Left lung (tissue), 4 donors: ENCODE measurements at regions not wholly inside any gene's neighbourhood (a gene's known extent, or its start where the extent isn't known, plus 50 kb on each side); places are given as distances from the start of the nearest gene placed in this dataset.

ENCODE experiments used
- ATAC-seq: fragments of 200-7000 bp; cut with Tn5 transposase; one replicate; pipeline ENCODE4 v1.9.1; 2020; ENCODE audit warnings: moderate library complexity
- DNase-seq, 4 donors: peaks; one replicate each; pipeline ENCODE4 v3.0.0-alpha.2; 2013 to 2020
- H3K27ac ChIP-seq, 2 donors: fragments of 200-600 bp; sonication (generic) in 1 of 2; one replicate each; pipeline versions ENCODE4 v1.5.0 to v1.8.0; 2020 to 2021
- H3K27me3 ChIP-seq, 2 donors: fragments of 200-600 bp; sonication (generic) in 1 of 2; one replicate each; pipeline versions ENCODE4 v1.5.0 to v1.8.0; 2020 to 2021
- H3K36me3 ChIP-seq, 2 donors: fragments of 200-600 bp; sonication (generic) in 1 of 2; one replicate each; pipeline versions ENCODE4 v1.5.0 to v1.8.0; 2020 to 2021
- H3K4me1 ChIP-seq, 2 donors: fragments of 200-600 bp; one replicate each; pipeline ENCODE4 v1.8.0; 2021
- H3K4me3 ChIP-seq, 2 donors: fragments of 200-600 bp; sonication (generic) in 1 of 2; one replicate each; pipeline versions ENCODE4 v1.5.0 to v1.8.0; 2020 to 2021; ENCODE audit warnings: mild to moderate bottlenecking in 1 of 2
- H3K9me3 ChIP-seq, 2 donors: fragments of 200-600 bp; sonication (generic) in 1 of 2; one replicate each; pipeline versions ENCODE4 v1.5.0 to v1.8.0; 2020 to 2021
- CTCF ChIP-seq, 2 donors: fragments of 200-600 bp; sonication (generic) in 1 of 2; IDR thresholded peaks; one replicate each; pipeline versions ENCODE4 v1.5.0 to v1.8.0; 2021; ENCODE audit warnings: antibody characterized with exemption in 2 of 2
- intact Hi-C, 2 donors: fragments of 100-400 bp; cut with DNase I; formaldehyde crosslinking; loops; one replicate each; pipeline versions ENCODE4 v1.11.2 to v1.14.2; 2022
- donor health status: DM: no; HTN: yes; CAD: no.
- donor health status: DM: no; HTN: no; CAD: no.

- no peak overlapping the region for H3K4me3 ChIP-seq
- no peaks in the 10 kb centered on the region for H3K4me1 ChIP-seq
- H3K9me3 ChIP-seq = no peaks in the 10 kb centered on the region
- DNase-seq (peak in 2 of 4 donors; percentile 24 to 47), ATAC-seq (no peak)
- intact Hi-C loops = no loop called here
- no peak for TF ChIP-seq CTCF (IDR thresholded peaks at IDR 0.05)
- no peaks in the 10 kb centered on the region for H3K36me3 ChIP-seq
- no peaks in the 10 kb centered on the region for H3K27me3 ChIP-seq
- H3K27ac ChIP-seq = no peak overlapping the region
These were observed 309.6 kb upstream of the DDX53 start for GRCh38 chrX:22690116-22690515.

DNA sequence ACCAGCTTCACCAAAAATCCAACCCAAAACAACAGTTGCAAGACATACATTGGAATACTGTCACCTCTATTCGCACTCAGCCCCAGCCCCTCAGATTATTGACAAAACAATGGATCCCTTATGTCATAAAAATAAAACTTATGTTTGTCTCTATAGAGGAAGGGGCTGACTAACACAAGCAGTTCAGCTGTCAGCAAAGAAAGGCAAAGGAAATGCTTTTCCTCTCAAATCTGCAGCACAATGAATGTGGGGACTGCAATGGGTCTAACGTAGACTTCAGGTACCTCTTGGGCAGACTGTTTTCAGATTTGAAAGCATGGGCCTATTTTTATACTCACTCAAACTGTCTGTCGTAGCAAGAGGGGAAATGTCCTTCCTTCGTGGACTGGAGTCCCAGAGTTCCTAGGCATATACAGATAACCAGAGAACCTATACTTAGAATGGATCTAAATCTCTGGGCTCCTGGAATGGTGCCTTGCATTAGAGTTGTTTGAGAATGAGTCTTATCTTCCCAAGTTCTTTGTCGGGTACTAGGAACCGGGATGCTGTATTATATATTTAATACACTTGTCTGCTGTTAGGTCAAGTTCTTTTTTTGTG is 307.7 kb upstream of the DDX53 start:
- TF ChIP-seq CTCF (IDR thresholded peaks at IDR 0.05) = no peak
- DNase-seq (no peak), ATAC-seq (no peak)
- no peaks in the 10 kb centered on the region for H3K36me3 ChIP-seq
- no peak overlapping the region for H3K27ac ChIP-seq
- H3K9me3 ChIP-seq = no peaks in the 10 kb centered on the region
- H3K4me1 ChIP-seq = no peaks in the 10 kb centered on the region
- no peak overlapping the region for H3K4me3 ChIP-seq
- H3K27me3 ChIP-seq = peaks cover 0 to 3% of the 10 kb centered on the region in 2 donors
- intact Hi-C loops = no loop called here

- no peak overlapping the region for H3K4me3 ChIP-seq
- H3K9me3 ChIP-seq = no peaks in the 10 kb centered on the region
- no peaks in the 10 kb centered on the region for H3K4me1 ChIP-seq
- ATAC-seq = no peak
- peaks cover 0 to 3% of the 10 kb centered on the region in 2 donors for H3K27me3 ChIP-seq
- H3K27ac ChIP-seq = no peak overlapping the region
- no peak for DNase-seq
- H3K36me3 ChIP-seq = no peaks in the 10 kb centered on the region
- intact Hi-C loops = no loop called here
- no peak for TF ChIP-seq CTCF (IDR thresholded peaks at IDR 0.05)
These were observed 301.6 kb upstream of the DDX53 start for GRCh38 chrX:22698151-22698550.

GRCh38 chrX:22699581-22700091 is 300.1 kb upstream of the DDX53 start:
- H3K9me3 ChIP-seq = no peaks in the 10 kb centered on the region
- no peaks in the 10 kb centered on the region for H3K36me3 ChIP-seq
- intact Hi-C loops = no loop called here
- H3K4me1 ChIP-seq = no peaks in the 10 kb centered on the region
- ATAC-seq (no peak), DNase-seq (no peak)
- TF ChIP-seq CTCF (IDR thresholded peaks at IDR 0.05) = no peak
- no peak overlapping the region for H3K27ac ChIP-seq
- H3K27me3 ChIP-seq = peaks cover 0 to 4% of the 10 kb centered on the region in 2 donors
- H3K4me3 ChIP-seq = no peak overlapping the region

GRCh38 chrX:22712942-22713341 is 286.8 kb upstream of the DDX53 start:
- no peak for ATAC-seq
- Histone ChIP-seq H3K4me3 (no peak overlapping the region), H3K9me3 (no peaks in the 10 kb centered on the region), H3K4me1 (no peaks in the 10 kb centered on the region), H3K27ac (no peak overlapping the region), H3K27me3 (no peaks in the 10 kb centered on the region), H3K36me3 (no peaks in the 10 kb centered on the region)
- TF ChIP-seq CTCF (IDR thresholded peaks at IDR 0.05) = no peak
- DNase-seq = no peak
- intact Hi-C loops = no loop called here
